SW480 (cell line): ENCODE measurements at regions not wholly inside any gene's neighbourhood (a gene's known extent, or its start where the extent isn't known, plus 50 kb on each side); places are given as distances from the start of the nearest gene placed in this dataset.

ENCODE experiments used
- DNase-seq: peaks from one replicate; pipeline ENCODE4 v3.0.0-alpha.2; 2016; ENCODE audit warnings: low spot score

- DNase-seq: no peak
Observed at GRCh38 chr3:78003090-78003489, 963.2 kb downstream of the ROBO2 start.

- DNase-seq: no peak
Observed at GRCh38 chr3:78004571-78004970, 964.7 kb downstream of the ROBO2 start.

- no peak for DNase-seq
Observed at GRCh38 chr3:78013653-78014052, 973.8 kb downstream of the ROBO2 start.

- DNase-seq: no peak
Observed at GRCh38 chr3:78015856-78016255, 976.0 kb downstream of the ROBO2 start.

GRCh38 chr3:78021710-78022109, 981.8 kb downstream of the ROBO2 start:
- DNase-seq: no peak

GRCh38 chr3:78022232-78022631, 982.3 kb downstream of the ROBO2 start:
- no peak for DNase-seq

GRCh38 chr3:78023257-78023656, 983.4 kb downstream of the ROBO2 start:
- DNase-seq: no peak

GRCh38 chr3:78025916-78026315, 986.0 kb downstream of the ROBO2 start:
- DNase-seq: no peak

GRCh38 chr3:78026318-78026828, 986.5 kb downstream of the ROBO2 start:
- no peak for DNase-seq

GRCh38 chr3:78029775-78030174, 989.9 kb downstream of the ROBO2 start:
- DNase-seq: no peak

- no peak for DNase-seq
Observed at GRCh38 chr3:78035131-78035641, 995.3 kb downstream of the ROBO2 start.

- DNase-seq: no peak
Observed at GRCh38 chr3:78041486-78041885, 1001.6 kb downstream of the ROBO2 start.

GRCh38 chr3:78046566-78046965, 1006.7 kb downstream of the ROBO2 start:
- no peak for DNase-seq

- peak; percentile 15 for DNase-seq
Observed at GRCh38 chr3:78048698-78049097, 1008.8 kb downstream of the ROBO2 start.

GRCh38 chr3:78049521-78049920, 1009.6 kb downstream of the ROBO2 start:
- peak; percentile 5 for DNase-seq

- DNase-seq: no peak
Observed at GRCh38 chr3:78050276-78051065, 1010.6 kb downstream of the ROBO2 start.

- no peak for DNase-seq
Observed at GRCh38 chr3:78052746-78053145, 1012.8 kb downstream of the ROBO2 start.

- no peak for DNase-seq
Observed at GRCh38 chr3:78066287-78066686, 1026.4 kb downstream of the ROBO2 start.

GRCh38 chr3:78070188-78070587, 1030.3 kb downstream of the ROBO2 start:
- DNase-seq: no peak

GRCh38 chr3:78076379-78076778, 1036.5 kb downstream of the ROBO2 start:
- DNase-seq: no peak

GRCh38 chr3:78077178-78077577, 1037.3 kb downstream of the ROBO2 start:
- no peak for DNase-seq

GRCh38 chr3:78077842-78078241, 1037.9 kb downstream of the ROBO2 start:
- DNase-seq: no peak

GRCh38 chr3:78079514-78079913, 1039.6 kb downstream of the ROBO2 start:
- no peak for DNase-seq

- peak; percentile 30 for DNase-seq
Observed at GRCh38 chr3:78086150-78086549, 1046.3 kb downstream of the ROBO2 start.
